Bronchial epithelial cell (primary cell): ENCODE measurements at regions not wholly inside any gene's neighbourhood (a gene's known extent, or its start where the extent isn't known, plus 50 kb on each side); places are given as distances from the start of the nearest gene placed in this dataset.

ENCODE experiments used
- DNase-seq: peaks from one replicate; pipeline ENCODE4 v3.0.0-alpha.2; 2010; ENCODE audit warnings: low read depth
- FAIRE-seq: peaks from 2 replicates; lab custom pipeline; 2011; peaks lifted over from hg19 to GRCh38; lab: Jason Lieb, UNC
- H3K27me3 ChIP-seq: 2 replicates; pipeline ENCODE4 v1.5.1; 2011; ENCODE audit warnings: low read length; ENCODE audit not compliant: control insufficient read depth, insufficient read depth
- H3K36me3 ChIP-seq: 2 replicates; pipeline ENCODE4 v1.5.1; 2011; ENCODE audit warnings: low read length; ENCODE audit not compliant: control insufficient read depth, insufficient read depth
- H3K4me3 ChIP-seq: 2 replicates; pipeline ENCODE4 v1.5.1; 2011; ENCODE audit warnings: mild to moderate bottlenecking, low read depth, low read length, control low read depth
- CTCF ChIP-seq: IDR thresholded peaks from 2 replicates; pipeline ENCODE4 v1.5.1; 2011; ENCODE audit warnings: mild to moderate bottlenecking, moderate library complexity, low read length, control low read depth, inconsistent platforms; ENCODE audit not compliant: insufficient read depth, severe bottlenecking

GRCh38 chr13:74465271-74465670, 331.1 kb upstream of the KLF12 start:
- Histone ChIP-seq H3K4me3 (no peak overlapping the region), H3K27me3 (no peaks in the 10 kb centered on the region), H3K36me3 (no peaks in the 10 kb centered on the region)
- DNase-seq, result no peak
- TF ChIP-seq CTCF, result no peak
- no peak for FAIRE-seq

- no peak for TF ChIP-seq CTCF
- no peak for DNase-seq
- no peaks in the 10 kb centered on the region for H3K36me3 ChIP-seq
- H3K27me3 ChIP-seq, result no peaks in the 10 kb centered on the region
- no peak for FAIRE-seq
- no peak overlapping the region for H3K4me3 ChIP-seq
These were observed 330.5 kb upstream of the KLF12 start for GRCh38 chr13:74464670-74465069.

GRCh38 chr13:74461011-74461410, 326.8 kb upstream of the KLF12 start:
- Histone ChIP-seq H3K36me3 (no peaks in the 10 kb centered on the region), H3K4me3 (no peak overlapping the region), H3K27me3 (no peaks in the 10 kb centered on the region)
- DNase-seq (no peak), FAIRE-seq (no peak)
- no peak for TF ChIP-seq CTCF

- Histone ChIP-seq H3K36me3 (no peaks in the 10 kb centered on the region), H3K27me3 (no peaks in the 10 kb centered on the region), H3K4me3 (no peak overlapping the region)
- no peak for TF ChIP-seq CTCF
- FAIRE-seq (no peak), DNase-seq (peak; percentile 65)
These were observed 318.7 kb upstream of the KLF12 start for GRCh38 chr13:74452881-74453280.

GRCh38 chr13:74452176-74452575, 318.0 kb upstream of the KLF12 start:
- no peaks in the 10 kb centered on the region for H3K27me3 ChIP-seq
- TF ChIP-seq CTCF, result no peak
- H3K36me3 ChIP-seq, result no peaks in the 10 kb centered on the region
- no peak overlapping the region for H3K4me3 ChIP-seq
- FAIRE-seq, result no peak
- peak; percentile 90 for DNase-seq

GRCh38 chr13:74450964-74451363, 316.8 kb upstream of the KLF12 start:
- DNase-seq (peak; percentile 78), FAIRE-seq (no peak)
- no peaks in the 10 kb centered on the region for H3K36me3 ChIP-seq
- no peak for TF ChIP-seq CTCF
- no peaks in the 10 kb centered on the region for H3K27me3 ChIP-seq
- no peak overlapping the region for H3K4me3 ChIP-seq
